8988T (cell line): ENCODE measurements at regions not wholly inside any gene's neighbourhood (a gene's known extent, or its start where the extent isn't known, plus 50 kb on each side); places are given as distances from the start of the nearest gene placed in this dataset.
"Not testable (repeated sequence)": the region's sequence is repeated elsewhere in the genome, so short reads cannot be mapped to it uniquely, and the experiment has no call there.

Experiments
- DNase-seq: peaks from one replicate; pipeline ENCODE4 v3.0.0; 2011

GRCh38 chr3:35849496-35849895 lies 210.2 kb downstream of the ARPP21 start:
- no peak for DNase-seq

DNA sequence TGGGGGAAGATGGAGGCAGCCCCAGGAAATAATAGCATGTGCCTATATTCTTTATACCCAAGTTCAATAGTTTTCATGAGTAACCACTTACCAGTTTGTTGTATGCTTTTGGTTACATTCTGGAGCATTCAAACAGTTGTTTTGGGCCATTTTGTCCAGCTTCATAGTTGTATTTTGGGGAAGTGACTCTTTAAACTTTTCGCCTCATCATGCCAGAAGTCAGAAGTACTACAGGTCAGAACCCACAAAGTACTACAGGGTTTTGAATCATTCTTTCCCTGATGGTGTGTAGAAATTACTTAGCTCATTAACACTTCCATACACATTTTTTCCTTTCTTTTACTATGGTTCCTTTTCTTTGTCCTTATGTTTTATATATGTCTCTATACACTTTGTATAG lies 210.6 kb downstream of the ARPP21 start:
- no peak for DNase-seq

DNA sequence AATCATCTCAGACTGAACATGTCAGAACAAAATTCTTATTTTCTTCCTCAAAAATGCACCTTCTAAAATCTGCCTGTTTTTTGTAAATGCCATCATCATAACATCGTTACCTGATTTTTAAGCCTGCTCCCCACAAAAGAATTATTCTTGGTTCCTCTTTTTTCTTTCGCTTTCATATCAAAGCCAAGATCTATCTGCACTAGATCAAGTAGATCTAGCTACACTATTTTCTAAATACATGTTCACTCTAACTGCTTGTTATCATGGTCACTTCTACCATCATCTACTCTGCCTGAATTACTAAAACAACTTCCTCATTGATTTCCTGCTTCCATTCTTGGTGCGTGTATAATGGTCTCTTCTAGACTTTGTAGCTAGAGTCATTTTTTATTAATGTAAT lies 217.7 kb downstream of the ARPP21 start:
- DNase-seq: no peak

DNA sequence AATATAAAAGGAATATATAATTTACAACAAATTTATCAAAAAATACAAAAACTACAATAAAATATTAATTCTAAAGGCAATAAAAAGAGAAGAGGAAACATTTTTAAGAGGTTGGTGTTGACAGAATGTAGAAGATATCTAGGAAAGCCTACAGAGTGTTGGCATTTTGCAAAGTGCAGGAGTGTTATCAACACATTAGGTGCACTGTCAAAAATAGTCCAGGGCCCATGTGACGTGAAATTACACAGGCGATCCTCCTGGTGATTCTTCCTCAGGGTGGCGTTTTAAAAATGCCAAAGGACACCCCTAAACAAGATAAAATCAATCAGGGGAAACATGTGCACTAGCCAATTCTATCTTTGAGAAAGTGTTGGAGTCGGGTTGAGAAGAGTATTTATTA lies 222.7 kb downstream of the ARPP21 start:
- no peak for DNase-seq

DNA sequence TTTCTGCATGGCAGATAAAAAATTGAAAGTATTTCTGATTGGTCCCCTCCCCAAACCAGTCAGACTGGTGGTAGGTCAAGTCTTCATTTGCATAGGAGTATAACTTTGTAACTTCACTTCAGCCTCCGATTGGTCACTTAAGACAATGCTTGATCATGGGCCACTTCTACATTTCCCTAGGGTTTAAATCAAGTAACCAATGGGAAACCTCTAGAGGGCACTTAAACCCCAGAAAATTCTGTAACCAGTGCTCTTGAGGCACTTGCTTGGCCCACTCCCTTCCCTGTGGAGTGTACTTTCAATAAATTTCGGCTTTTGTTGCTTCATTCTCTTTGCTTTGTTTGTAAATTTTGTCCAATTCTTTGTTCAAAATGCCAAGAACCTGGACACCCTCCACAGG lies 225.5 kb downstream of the ARPP21 start:
- no peak for DNase-seq

DNA sequence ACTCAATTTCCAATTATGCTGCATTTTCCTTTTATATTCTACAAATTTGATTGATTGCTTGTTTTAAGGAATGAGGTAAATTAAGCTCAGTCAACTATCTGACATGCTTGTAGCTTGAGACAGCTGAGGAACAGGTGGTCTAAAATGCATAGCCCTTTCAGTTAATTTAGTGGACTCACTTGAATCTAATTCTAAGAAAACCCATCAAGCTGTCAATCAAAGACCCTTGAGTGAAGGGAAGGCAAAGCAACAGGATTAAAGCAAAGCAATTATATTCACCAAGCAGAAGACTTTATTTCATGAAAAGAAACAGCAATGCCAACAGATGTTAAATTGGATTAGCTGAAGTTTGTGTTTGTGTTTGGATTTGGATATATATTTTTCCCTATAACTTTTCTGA lies 228.5 kb downstream of the ARPP21 start:
- no peak for DNase-seq

DNA sequence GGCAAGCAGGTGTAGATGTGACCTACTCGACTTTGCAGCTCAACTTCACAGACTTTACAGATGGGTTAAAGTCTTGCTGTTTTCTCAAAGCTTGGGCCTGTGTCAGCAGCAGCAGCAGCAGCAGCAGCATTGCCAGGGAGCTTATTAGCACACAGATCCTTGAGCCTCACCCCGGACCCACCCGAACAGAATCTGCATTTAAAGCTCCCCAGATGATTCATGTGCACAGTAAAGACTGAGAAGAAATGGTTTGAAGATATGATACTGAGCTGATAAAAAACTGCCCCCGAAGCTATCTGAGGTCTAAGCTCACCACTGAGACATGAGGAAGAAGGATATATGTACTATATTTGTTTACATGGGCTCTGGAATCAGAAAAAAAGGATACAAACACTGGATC lies 231.7 kb downstream of the ARPP21 start:
- DNase-seq: no peak

- no peak for DNase-seq
These were observed 244.6 kb downstream of the ARPP21 start for GRCh38 chr3:35883929-35884328.

DNA sequence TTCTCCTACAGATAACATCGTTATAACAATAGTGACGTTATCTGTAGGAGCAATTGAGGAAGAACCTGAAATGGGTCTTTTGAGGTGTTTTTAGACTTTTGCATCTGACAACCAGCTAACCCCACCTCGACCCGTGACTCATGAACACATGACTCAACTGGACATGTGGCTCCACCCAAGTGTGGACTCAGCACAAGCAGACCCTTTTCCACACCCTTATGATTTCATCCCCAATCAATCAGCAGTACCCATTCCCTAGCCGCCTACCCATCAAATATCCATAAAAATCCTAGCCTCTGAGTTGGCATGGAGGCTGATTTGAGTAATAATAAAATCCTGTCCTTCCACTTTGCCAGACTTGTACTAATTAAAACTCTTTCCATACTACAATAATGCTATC lies 255.4 kb downstream of the ARPP21 start:
- no peak for DNase-seq

DNA sequence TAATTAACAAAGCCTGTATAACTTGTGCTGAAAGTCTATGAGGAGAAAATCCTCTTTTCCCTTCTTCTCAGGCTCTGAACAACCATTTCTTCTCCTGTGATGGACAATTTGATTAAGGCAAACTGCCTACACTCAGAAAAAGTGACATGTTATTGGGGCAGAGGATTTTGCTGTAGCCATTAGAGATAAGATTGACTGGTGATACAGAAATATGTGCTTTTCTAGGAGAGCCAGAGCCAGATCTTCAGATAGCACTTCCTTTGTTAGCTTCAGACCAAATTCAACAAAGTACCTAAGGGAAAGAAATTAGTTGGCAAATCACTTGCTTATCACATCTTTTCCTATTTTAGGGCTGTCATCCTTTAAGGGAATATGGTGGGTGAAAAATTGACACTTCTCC lies 259.9 kb downstream of the ARPP21 start:
- no peak for DNase-seq

- no peak for DNase-seq
These were observed 260.8 kb downstream of the ARPP21 start for GRCh38 chr3:35900079-35900478.

DNA sequence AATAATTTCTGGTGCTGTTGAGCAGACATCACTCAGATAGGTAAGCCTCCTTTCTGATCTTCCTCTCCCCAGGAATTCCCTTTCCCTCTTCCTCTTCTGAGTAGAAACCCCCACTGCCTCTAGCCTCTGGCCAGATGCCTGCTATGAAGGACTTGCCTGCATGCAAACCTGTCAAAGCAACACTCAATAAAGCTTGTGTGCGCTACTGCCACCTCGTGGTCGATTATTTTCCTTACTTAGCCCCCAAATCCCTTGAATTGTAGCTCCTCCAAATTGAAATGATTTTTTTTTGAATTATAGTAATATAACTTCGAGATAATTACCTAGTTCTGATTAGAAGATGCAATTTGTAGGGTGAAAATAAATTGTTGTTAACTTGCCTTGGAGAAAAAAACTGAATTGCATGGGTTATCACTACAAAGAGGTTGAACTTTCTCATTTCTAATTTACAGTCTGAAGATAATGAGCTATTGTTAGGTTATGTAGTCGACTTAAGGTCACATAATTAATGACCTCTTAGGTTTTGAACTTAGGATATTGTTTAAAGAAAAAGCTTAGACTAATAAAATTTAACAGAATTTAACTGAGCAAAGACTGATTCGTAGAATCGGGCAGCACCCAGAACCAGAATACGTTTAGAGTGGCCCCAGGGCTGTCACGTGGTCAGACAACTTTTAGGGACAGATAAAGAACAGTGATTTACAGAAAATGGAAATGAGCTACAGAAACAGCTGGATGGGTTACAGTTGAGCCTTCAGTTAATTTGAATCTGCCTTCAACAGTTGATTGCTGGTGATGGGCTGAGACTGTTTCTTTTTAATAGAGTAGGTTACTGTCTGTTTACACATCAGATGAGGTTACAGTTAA lies 269.3 kb downstream of the ARPP21 start:
- no peak for DNase-seq

- no peak for DNase-seq
These were observed 279.8 kb downstream of the ARPP21 start for GRCh38 chr3:35919160-35919559.

GRCh38 chr3:35921718-35922117 lies 282.4 kb downstream of the ARPP21 start:
- DNase-seq: no peak

DNA sequence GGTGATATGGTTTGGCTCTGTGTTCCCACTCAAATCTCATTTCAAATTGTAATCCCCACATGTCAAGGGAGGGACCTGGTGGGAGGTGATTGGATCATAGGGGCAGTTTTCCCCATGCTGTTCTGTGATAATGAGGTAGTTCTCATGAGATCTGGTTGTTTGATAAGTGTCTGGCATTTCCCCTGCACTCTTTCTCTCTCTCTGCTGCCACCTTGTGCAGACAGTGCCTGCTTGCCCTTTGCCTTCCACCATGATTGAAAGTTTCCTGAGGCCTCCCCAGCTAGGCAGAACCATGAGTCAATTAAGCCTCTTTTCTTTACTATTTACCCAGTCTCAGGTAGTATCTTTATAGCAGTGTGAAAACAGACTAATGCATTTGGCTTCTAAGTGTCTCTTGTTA lies 284.7 kb downstream of the ARPP21 start:
- DNase-seq: not testable (repeated sequence)

- no peak for DNase-seq
These were observed 288.1 kb downstream of the ARPP21 start for GRCh38 chr3:35927441-35927840.

GRCh38 chr3:35929158-35929557 lies 289.8 kb downstream of the ARPP21 start:
- DNase-seq: no peak

GRCh38 chr3:35931867-35932266 lies 292.5 kb downstream of the ARPP21 start:
- DNase-seq: no peak

DNA sequence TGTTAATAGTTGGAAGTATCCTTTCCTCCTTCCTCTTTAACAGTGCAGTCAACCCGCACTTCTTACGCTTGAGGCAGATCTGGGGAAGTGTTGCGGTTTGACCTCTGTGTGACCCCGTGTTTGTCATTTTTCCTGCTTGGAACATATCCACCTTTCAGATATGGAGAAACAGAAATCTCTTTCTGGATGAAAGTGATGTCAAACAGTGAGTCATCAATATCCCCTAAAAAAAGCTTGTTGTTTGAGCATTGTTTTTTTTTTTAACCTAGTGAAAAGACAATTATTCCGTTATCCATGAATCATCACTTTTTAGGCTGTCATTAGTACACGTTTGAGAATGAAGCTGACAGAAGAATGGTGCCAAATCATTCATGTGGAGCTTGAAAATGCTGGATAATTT lies 293.7 kb downstream of the ARPP21 start:
- DNase-seq: no peak

DNA sequence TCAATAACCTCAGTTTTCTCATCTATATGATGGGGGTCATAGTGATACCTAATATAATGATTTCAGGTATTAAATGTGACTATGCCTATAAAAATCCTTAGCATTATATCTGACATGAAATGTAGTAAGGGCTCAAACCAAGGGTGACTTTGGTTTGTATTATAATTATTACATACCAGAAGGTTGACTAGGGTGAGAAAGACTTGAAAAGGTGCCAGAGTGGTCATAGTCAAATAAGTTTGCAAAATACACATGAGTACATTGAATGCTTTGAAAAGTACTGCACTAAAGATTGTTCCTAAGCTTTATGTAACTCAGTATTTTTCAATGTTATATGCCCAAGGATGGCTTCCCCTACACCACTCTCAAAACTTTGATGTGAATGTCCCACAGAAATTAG lies 297.2 kb downstream of the ARPP21 start:
- no peak for DNase-seq

GRCh38 chr3:35944926-35945710 lies 305.8 kb downstream of the ARPP21 start:
- DNase-seq: no peak

DNA sequence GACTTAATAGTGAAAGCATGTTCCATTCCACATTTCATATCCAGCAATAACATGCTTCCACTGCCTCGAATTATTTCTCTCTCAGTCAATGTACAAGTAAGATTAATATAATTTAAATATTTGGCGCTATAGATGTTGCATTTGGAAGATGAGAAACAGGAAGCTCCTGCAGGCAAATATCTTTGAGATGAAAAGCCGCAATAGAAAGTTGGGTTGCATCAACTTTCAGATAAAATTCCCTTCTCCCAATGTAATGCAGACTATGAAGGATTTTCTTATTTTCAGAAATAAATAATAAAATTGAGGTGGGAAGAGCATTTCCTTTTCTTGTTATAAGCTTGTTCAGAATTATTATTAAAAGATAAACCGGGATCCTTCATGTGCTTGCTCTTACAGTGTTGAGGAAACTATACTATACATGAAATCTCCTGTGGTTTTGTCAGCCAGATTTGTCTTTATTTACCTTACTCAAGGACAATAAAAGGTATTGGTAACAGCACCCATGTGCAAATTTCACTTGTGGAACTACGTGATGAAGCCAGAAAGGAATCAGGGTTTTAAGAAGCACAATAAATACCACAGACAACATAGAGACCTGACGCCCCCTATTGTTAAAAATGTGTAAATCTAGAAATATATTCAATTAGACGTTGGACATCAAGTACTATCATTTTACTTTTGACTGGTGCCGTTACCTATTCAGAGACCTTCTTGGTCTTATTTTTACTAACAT lies 307.0 kb downstream of the ARPP21 start:
- no peak for DNase-seq

DNA sequence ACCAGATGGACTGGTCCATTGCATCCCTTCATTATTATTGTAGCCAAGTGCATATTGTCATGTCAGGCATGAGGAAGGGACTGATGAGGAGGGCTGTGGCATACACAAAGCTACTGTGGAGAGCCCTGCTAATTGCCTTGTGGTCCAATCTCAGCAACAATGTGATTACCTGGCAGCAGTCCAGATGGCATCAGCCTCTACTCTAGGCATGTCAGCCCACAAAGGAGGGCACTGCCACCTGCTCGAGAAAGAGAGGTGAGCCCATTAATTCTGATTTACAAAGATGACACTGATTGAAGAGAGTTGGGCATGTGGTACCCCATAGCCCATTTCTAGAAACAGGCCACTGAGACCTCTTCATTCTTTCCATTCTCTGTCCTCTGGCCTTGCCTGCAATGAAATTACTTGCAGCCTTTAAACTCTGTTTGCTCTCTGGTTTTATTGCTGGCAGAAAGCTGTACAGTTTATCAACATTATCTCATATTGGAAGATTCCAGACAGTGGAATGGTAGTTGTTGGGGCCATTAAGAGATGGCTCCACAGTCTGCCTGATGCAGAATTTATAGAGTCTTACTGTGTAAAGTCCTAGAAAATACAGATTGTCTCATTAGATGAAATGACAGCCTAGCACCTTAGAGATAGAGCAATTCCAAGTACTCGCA lies 307.7 kb downstream of the ARPP21 start:
- DNase-seq: no peak
